ENCODE measurements at regions not wholly inside any gene's neighbourhood (a gene's known extent, or its start where the extent isn't known, plus 50 kb on each side); places are given as distances from the start of the nearest gene placed in this dataset.

GRCh38 chr18:54532962-54533361, 58.1 kb upstream of the DYNAP start:
- no peak for DNase-seq

All from T-helper 2 cell (primary cell).